GM12874 (cell line): ENCODE measurements at regions not wholly inside any gene's neighbourhood (a gene's known extent, or its start where the extent isn't known, plus 50 kb on each side); places are given as distances from the start of the nearest gene placed in this dataset.

Experiments
- TF ChIP-seq, protein P1 (sequence below): IDR thresholded peaks from 2 replicates; pipeline ENCODE4 v1.5.1; 2011; ENCODE audit warnings: low read depth, mild to moderate bottlenecking, control low read depth, low read length, moderate library complexity; ENCODE audit not compliant: insufficient read depth

DNA sequence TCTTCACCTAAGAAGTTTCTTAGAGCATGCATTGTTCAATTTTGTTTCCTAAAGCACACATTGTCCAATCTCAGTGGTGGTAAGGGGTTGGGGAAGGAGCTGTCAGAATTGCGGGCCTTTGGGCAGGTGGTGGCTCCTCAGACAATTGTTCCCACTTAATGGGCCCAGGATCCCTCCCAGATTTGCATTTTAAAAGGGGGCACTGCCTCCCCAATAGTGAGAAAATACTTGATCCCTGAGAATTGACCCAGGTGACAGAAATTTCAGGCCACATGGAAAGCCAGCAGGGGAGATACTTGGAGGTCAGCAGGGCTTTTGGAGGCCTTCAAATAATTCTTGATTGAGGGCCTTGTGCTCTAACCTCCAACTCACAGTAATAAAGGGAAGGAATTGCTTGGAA lies 217.1 kb downstream of the ZNF674 start:
- TF ChIP-seq, protein P1, sequence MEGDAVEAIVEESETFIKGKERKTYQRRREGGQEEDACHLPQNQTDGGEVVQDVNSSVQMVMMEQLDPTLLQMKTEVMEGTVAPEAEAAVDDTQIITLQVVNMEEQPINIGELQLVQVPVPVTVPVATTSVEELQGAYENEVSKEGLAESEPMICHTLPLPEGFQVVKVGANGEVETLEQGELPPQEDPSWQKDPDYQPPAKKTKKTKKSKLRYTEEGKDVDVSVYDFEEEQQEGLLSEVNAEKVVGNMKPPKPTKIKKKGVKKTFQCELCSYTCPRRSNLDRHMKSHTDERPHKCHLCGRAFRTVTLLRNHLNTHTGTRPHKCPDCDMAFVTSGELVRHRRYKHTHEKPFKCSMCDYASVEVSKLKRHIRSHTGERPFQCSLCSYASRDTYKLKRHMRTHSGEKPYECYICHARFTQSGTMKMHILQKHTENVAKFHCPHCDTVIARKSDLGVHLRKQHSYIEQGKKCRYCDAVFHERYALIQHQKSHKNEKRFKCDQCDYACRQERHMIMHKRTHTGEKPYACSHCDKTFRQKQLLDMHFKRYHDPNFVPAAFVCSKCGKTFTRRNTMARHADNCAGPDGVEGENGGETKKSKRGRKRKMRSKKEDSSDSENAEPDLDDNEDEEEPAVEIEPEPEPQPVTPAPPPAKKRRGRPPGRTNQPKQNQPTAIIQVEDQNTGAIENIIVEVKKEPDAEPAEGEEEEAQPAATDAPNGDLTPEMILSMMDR: no peak

DNA sequence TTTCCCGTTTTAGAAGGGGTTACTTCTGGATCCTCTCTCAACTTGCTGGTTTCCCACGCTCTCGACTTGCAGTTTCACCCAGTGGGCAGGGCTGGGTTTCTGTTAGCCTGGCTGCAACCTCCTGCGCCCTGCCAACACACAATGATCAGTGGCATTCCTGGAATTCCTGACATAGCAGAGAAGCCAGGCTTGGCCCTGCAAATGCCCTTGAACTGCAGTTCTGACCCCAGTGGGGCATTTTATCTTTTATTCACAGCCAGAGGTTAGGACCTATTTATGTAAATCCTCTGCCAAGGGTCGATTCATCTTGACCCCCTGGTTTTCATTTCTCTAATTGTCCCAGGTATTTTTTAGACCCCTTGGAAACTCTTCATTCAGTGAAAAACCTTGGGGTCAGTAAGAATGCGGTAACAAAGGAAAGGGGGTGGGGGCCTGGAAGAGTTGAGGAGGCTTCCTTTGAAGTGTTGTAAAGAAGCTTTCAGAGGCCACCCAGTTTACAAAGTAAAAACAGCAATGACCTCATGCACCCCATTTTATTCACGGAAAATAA lies 217.6 kb downstream of the ZNF674 start:
- TF ChIP-seq, protein P1: no peak

DNA sequence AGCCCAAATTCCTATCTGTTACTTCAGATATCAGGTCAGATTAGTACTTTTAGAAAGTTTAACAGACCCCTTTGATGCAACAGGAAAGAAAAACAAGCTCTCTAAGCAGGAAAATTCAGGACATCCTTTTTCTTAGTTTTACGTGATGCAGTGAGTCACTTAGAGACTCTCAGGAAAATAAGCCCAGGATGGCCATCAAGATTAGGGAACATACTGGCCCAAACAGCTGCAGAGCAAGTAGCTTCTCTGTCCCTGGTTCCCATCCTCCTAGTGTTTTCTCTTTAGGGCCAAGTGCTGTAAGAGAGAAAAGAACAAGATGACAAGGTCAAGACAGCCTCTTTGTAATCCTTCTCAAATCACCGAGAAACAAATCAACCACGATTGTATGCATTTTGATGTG lies 219.1 kb downstream of the ZNF674 start:
- TF ChIP-seq, protein P1: no peak

DNA sequence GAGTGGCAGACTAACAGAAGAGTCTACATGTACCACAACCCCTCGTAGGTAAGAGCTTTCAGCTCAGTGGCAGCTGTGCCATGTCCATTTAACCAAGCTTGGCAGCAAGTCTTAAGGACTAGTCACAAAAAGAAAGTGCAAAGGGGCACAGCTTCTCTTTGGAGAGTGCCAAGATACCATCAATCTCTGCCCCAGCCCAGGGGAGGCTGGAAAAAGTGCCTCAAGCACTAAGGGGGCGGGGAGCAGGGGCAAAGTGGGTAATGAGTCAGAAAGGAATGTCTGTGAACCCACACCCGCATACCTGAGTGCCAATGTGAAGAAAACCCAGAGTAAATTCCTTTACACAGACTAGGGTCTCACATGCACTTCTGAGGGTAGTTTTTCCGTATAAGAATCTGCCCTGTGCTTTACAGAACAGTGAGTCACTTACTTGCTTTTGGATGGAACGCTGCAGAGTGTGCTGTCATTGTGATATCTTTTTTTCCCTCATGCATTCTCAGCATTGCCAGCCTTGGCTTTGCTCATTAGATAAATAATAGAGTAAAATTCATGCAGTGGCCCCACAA lies 219.8 kb downstream of the ZNF674 start:
- TF ChIP-seq, protein P1: no peak

DNA sequence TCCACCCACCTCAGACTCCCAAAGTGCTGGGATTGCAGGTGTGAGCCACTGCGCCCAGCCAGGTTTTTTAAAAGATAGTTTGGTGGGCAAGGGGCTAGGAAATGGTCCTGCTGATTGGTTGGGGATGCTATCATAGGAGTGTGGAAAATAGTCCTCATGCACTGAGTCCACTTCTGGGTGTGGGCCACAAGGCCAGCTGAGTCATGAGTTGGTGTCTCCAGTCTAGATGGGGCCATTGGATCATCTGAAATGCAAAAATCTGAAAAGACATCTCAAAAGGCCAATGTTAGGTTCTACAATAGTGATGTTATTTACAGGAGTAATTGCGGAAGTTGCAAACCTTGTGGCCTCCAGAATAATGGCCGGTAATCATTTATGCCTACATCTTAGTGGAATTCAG lies 221.1 kb downstream of the ZNF674 start:
- TF ChIP-seq, protein P1: no peak

DNA sequence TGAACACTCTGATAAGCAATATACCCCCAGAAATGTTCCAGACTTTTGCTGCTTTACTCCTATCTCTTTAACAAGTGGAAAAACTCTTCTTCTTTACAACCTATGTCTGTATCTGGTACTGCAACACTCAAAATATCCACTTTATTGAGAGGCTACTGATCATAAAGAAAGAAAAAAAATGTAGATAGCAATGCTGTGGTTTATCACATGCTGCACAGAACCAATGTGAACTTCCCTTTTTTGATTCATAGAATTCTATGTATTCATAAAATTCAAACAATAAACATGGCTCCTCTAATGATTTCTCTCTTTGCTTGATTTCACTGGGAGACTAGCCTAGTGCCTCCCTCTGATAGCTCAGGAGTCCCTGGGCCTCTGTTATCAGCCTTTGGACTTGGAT lies 223.5 kb downstream of the ZNF674 start:
- TF ChIP-seq, protein P1: no peak

DNA sequence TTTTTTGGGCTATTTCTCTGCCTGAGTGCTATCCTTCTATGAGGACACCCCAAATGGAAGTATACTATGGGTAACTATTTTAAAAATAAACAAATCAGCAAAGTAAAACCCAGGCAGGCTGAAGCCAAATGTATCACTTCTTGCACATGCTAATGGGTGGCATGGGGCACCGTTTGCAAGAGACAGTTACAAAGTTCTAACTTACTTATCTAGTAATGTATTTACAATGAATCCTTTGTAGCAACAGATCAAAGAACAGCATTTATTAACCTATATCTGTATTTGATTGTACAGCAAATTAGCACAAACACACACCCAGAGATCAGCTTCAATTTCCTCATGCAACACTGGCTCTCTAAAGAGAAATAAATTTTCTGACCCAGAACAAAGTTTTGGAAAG lies 225.5 kb downstream of the ZNF674 start:
- TF ChIP-seq, protein P1: no peak

DNA sequence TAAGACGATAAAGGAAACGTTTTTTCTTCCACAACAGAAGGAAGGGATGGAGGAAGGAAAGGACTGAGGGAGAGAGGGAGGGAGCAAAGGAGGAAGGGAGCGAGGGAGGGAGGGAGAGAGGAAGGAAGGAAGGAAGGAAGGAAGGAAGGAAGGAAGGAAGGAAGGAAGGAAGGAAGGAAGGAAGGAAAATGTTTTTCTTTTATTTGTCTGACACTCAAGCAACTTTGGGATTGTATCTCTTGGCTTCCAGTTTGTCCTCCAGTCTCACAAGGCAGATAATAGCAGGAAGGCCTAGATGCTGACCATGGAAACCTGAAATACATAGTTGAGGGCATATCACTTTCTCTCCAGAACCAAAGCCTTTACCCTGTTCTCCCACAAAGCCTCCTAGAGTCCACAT lies 226.7 kb downstream of the ZNF674 start:
- TF ChIP-seq, protein P1: no peak
